Tibial nerve (tissue), 3 donors: ENCODE measurements at regions not wholly inside any gene's neighbourhood (a gene's known extent, or its start where the extent isn't known, plus 50 kb on each side); places are given as distances from the start of the nearest gene placed in this dataset.

Experiments
- EP300 ChIP-seq, 2 donors: sonication (generic); formaldehyde crosslinking; IDR thresholded peaks; one replicate each; pipeline ENCODE4 v1.6.1; 2017; ENCODE audit warnings: antibody characterized with exemption in 2 of 2, mild to moderate bottlenecking in 1 of 2
- POLR2A ChIP-seq, 2 donors: fragments of 450-650 bp; IDR thresholded peaks; one replicate each; pipeline ENCODE4 v1.6.1; 2017; ENCODE audit warnings: antibody characterized with exemption in 2 of 2, mild to moderate bottlenecking in 2 of 2, moderate library complexity in 2 of 2

DNA sequence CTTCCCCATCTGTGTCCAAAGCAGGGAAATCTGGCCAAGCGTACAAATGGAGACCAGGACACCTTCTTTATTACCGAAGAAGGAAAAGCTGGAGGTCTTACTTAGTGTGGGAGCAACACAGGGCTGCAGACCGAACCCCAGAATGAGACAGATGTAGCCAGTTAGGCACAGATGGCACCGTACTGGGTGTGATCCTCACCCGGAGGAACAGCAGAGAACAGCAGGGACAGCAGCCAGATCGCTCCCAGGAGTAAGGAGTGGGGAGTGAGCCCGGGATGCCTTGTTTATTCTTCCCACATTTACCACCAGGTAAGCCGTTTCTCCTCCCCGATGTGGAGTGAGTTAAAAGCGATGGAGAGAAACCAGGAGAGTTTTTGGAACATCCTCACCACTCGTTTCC, 150.7 kb upstream of the SPRED2 start:
- TF ChIP-seq POLR2A (IDR thresholded peaks at IDR 0.05), result no peak
- TF ChIP-seq EP300 (IDR thresholded peaks at IDR 0.05), result no peak
